Suprapubic skin (tissue), 4 donors: ENCODE measurements at regions not wholly inside any gene's neighbourhood (a gene's known extent, or its start where the extent isn't known, plus 50 kb on each side); places are given as distances from the start of the nearest gene placed in this dataset.
A peak's percentile ranks its signal among the peaks of the same experiment; 100 is the strongest.
"Not testable (repeated sequence)": the region's sequence is repeated elsewhere in the genome, so short reads cannot be mapped to it uniquely, and the experiment has no call there.

Source experiments
- DNase-seq, 2 donors: peaks; one replicate each; pipeline ENCODE4 v3.0.0-alpha.2; 2019; ENCODE audit warnings: low spot score in 2 of 2
- H3K27ac ChIP-seq: fragments of 200-600 bp; sonication (generic); one replicate; pipeline ENCODE4 v1.5.1; 2019
- H3K27me3 ChIP-seq: fragments of 200-600 bp; sonication (generic); one replicate; pipeline ENCODE4 v1.5.1; 2019
- H3K36me3 ChIP-seq: fragments of 200-600 bp; sonication (generic); one replicate; pipeline ENCODE4 v1.5.1; 2019
- H3K4me1 ChIP-seq: fragments of 200-600 bp; sonication (generic); one replicate; pipeline ENCODE4 v1.5.1; 2019
- H3K4me3 ChIP-seq: fragments of 200-600 bp; sonication (generic); one replicate; pipeline ENCODE4 v1.5.1; 2019; ENCODE audit warnings: mild to moderate bottlenecking
- H3K9me3 ChIP-seq: fragments of 200-600 bp; sonication (generic); one replicate; pipeline ENCODE4 v1.5.1; 2019
- CTCF ChIP-seq, 2 donors: fragments of 200-600 bp in 1 of 2; fragments of 450-650 bp in 1 of 2; sonication (generic) in 1 of 2; IDR thresholded peaks; one replicate each; pipeline ENCODE4 v1.5.1; 2016 to 2019; ENCODE audit warnings: antibody characterized with exemption in 2 of 2, mild to moderate bottlenecking in 1 of 2, moderate library complexity in 1 of 2
- WGBS: methylation state at CpG from one replicate; pipeline ENCODE4 v1.1.5; 2018; 5-methylcytosine and 5-hydroxymethylcytosine counted together

GRCh38 chr1:273772-274171 lies 177.7 kb downstream of the OR4F29 start:
- WGBS = 47% methylated on average over 2 of the region's 2 CpGs
- not testable (repeated sequence) for H3K4me1 ChIP-seq

DNA sequence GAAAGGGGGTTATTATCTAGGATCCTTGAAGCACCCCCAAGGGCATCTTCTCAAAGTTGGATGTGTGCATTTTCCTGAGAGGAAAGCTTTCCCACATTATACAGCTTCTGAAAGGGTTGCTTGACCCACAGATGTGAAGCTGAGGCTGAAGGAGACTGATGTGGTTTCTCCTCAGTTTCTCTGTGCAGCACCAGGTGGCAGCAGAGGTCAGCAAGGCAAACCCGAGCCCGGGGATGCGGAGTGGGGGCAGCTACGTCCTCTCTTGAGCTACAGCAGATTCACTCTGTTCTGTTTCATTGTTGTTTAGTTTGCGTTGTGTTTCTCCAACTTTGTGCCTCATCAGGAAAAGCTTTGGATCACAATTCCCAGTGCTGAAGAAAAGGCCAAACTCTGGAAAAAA lies 183.7 kb downstream of the OR4F29 start:
- H3K4me3 ChIP-seq, H3K27ac ChIP-seq, H3K27me3 ChIP-seq, H3K4me1 ChIP-seq, H3K9me3 ChIP-seq, H3K36me3 ChIP-seq: not testable (repeated sequence)
- TF ChIP-seq CTCF (IDR thresholded peaks at IDR 0.05) = peak; percentile 29 to 56
- WGBS = 14% methylated on average over 5 of the region's 5 CpGs
- peak; percentile 66 to 78 for DNase-seq

More at GRCh38 chr1:273772-274171, 177.7 kb downstream of the OR4F29 start:
- H3K27ac ChIP-seq, H3K4me3 ChIP-seq, H3K9me3 ChIP-seq, H3K27me3 ChIP-seq, DNase-seq, H3K36me3 ChIP-seq: not testable (repeated sequence)
